Muscle of leg (tissue), 3 donors: ENCODE measurements at regions not wholly inside any gene's neighbourhood (a gene's known extent, or its start where the extent isn't known, plus 50 kb on each side); places are given as distances from the start of the nearest gene placed in this dataset.

Source experiments
- DNase-seq: peaks from one replicate; pipeline ENCODE4 v3.0.0; 2013
- H3K27ac ChIP-seq: one replicate; pipeline ENCODE4 v1.5.1; 2013; ENCODE audit warnings: mild to moderate bottlenecking, low read length, control low read depth
- H3K27me3 ChIP-seq: one replicate; pipeline ENCODE4 v1.6.1; 2013; ENCODE audit warnings: low read length; ENCODE audit not compliant: control insufficient read depth, insufficient read depth
- H3K36me3 ChIP-seq: one replicate; pipeline ENCODE4 v1.6.1; 2013; ENCODE audit warnings: low read length; ENCODE audit not compliant: control insufficient read depth, insufficient read depth
- H3K4me1 ChIP-seq: one replicate; pipeline ENCODE4 v1.6.1; 2013; ENCODE audit warnings: low read length; ENCODE audit not compliant: control insufficient read depth, insufficient read depth
- H3K4me3 ChIP-seq: one replicate; pipeline ENCODE4 v1.5.1; 2013; ENCODE audit warnings: low read length, control low read depth
- H3K9me3 ChIP-seq: replicated peaks from 2 replicates; pipeline ENCODE4 v1.6.1; 2013; ENCODE audit warnings: low read depth, low read length; ENCODE audit not compliant: control insufficient read depth
- WGBS: methylation state at CpG from one replicate; pipeline ENCODE4 v1.1.5; 2013; ENCODE audit warnings: missing lambda C conversion rate; ENCODE audit not compliant: insufficient coverage; 5-methylcytosine and 5-hydroxymethylcytosine counted together

GRCh38 chr6:112571488-112572270 lies 224.5 kb downstream of the RFPL4B start:
- peak overlapping the region; percentile 23 for H3K27ac ChIP-seq
- WGBS = no CpG with 5 or more reads among the region's 5 CpGs

GRCh38 chr6:112574190-112574589 lies 227.1 kb downstream of the RFPL4B start:
- H3K9me3 ChIP-seq = no peaks in the 10 kb centered on the region
- no peaks in the 10 kb centered on the region for H3K4me1 ChIP-seq
- H3K27ac ChIP-seq = no peak overlapping the region
- no peaks in the 10 kb centered on the region for H3K27me3 ChIP-seq
- no CpG with 5 or more reads among the region's 3 CpGs for WGBS
- no peaks in the 10 kb centered on the region for H3K36me3 ChIP-seq
- no peak for DNase-seq
- H3K4me3 ChIP-seq = no peak overlapping the region

More at GRCh38 chr6:112571488-112572270, 224.5 kb downstream of the RFPL4B start:
- Histone ChIP-seq H3K9me3 (no peaks in the 10 kb centered on the region), H3K4me3 (no peak overlapping the region), H3K36me3 (no peaks in the 10 kb centered on the region), H3K4me1 (no peaks in the 10 kb centered on the region), H3K27me3 (no peaks in the 10 kb centered on the region)
- peak; percentile 37 for DNase-seq

GRCh38 chr6:112575309-112575834 lies 228.2 kb downstream of the RFPL4B start:
- Histone ChIP-seq H3K36me3 (no peaks in the 10 kb centered on the region), H3K9me3 (no peaks in the 10 kb centered on the region), H3K27me3 (no peaks in the 10 kb centered on the region), H3K4me1 (no peaks in the 10 kb centered on the region), H3K27ac (no peak overlapping the region), H3K4me3 (no peak overlapping the region)
- DNase-seq = no peak
- 80% methylated on average over 1 of the region's 3 CpGs for WGBS

DNA sequence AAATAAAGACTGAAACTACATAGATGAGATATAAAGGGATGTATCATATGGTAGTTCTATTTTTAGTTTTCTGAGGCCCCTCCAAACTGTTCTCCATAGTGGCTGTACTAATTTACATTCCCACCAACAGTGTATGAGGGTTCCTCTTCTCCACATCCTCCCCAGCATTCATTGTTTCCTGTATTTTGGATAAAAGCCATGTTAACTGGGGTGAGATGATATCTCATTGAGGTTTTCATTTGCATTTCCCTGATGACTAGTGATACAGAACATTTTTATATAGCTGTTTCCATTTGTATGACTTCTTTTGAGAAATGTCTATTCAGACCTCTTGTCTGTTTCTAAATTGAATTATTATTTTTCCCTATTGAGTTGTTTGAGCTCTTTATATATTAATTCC lies 229.3 kb downstream of the RFPL4B start:
- no peak for DNase-seq
- Histone ChIP-seq H3K27ac (no peak overlapping the region), H3K27me3 (no peaks in the 10 kb centered on the region), H3K9me3 (no peaks in the 10 kb centered on the region), H3K4me3 (no peak overlapping the region), H3K4me1 (no peaks in the 10 kb centered on the region), H3K36me3 (no peaks in the 10 kb centered on the region)

- no peak overlapping the region for H3K4me3 ChIP-seq
- DNase-seq = peak; percentile 67
- no peaks in the 10 kb centered on the region for H3K4me1 ChIP-seq
- no peaks in the 10 kb centered on the region for H3K9me3 ChIP-seq
- no peaks in the 10 kb centered on the region for H3K36me3 ChIP-seq
- no CpG with 5 or more reads among the region's 1 CpG for WGBS
- H3K27ac ChIP-seq = no peak overlapping the region
- H3K27me3 ChIP-seq = no peaks in the 10 kb centered on the region
These were observed 232.5 kb downstream of the RFPL4B start for GRCh38 chr6:112579601-112580000.

DNA sequence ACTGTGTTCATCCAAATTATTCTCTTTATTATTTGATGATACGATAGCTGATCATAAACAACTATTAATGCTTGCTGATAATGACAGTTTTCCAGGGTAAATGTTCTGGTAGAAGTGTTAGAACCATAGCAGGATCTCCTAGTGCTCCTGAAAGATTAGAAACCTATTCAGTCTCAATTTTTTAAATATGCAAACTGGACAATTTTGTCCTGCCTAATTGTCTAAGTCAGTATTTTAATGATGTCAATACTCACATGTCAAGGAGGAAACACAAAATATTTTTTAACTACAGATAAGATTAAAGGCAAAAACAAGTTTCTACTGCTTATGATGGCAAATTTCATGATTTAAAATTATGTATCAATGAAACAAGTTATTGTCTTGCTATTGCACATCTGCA lies 233.9 kb downstream of the RFPL4B start:
- Histone ChIP-seq H3K36me3 (no peaks in the 10 kb centered on the region), H3K4me1 (no peaks in the 10 kb centered on the region), H3K4me3 (no peak overlapping the region), H3K27ac (no peak overlapping the region), H3K27me3 (no peaks in the 10 kb centered on the region), H3K9me3 (no peaks in the 10 kb centered on the region)
- WGBS = no CpG with 5 or more reads among the region's 1 CpG
- DNase-seq = no peak

GRCh38 chr6:112590326-112590725 lies 243.2 kb downstream of the RFPL4B start:
- WGBS = no CpG with 5 or more reads among the region's 3 CpGs
- no peak overlapping the region for H3K4me3 ChIP-seq
- DNase-seq = peak; percentile 73

GRCh38 chr6:112591329-112591728 lies 244.2 kb downstream of the RFPL4B start:
- Histone ChIP-seq H3K27me3 (no peaks in the 10 kb centered on the region), H3K9me3 (peaks cover 8% of the 10 kb centered on the region), H3K4me3 (no peak overlapping the region), H3K36me3 (no peaks in the 10 kb centered on the region), H3K4me1 (no peaks in the 10 kb centered on the region), H3K27ac (no peak overlapping the region)
- peak; percentile 76 for DNase-seq

More at GRCh38 chr6:112590326-112590725, 243.2 kb downstream of the RFPL4B start:
- no peaks in the 10 kb centered on the region for H3K27me3 ChIP-seq
- H3K27ac ChIP-seq = peak overlapping the region; percentile 15
- H3K4me1 ChIP-seq = no peaks in the 10 kb centered on the region
- H3K36me3 ChIP-seq = no peaks in the 10 kb centered on the region
- H3K9me3 ChIP-seq = peaks cover 8% of the 10 kb centered on the region

DNA sequence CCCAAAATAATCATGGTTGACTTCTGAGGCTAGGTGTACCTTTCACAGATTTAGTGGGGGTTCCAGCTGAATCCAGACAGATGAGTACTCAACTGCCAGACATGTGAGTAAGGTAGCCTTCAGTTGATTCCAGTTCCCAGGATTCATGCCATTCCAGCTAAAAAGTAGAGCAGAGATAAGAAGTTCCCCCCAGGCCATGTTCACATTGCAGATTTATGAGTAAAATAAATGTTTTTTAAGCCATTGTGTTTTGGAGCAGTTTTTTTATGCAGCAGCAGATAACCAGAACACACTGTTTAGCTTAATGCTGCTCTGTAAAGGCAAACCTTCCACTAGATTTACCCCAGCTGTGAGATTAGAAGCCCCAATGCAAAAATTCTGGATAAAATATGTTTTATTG lies 245.0 kb downstream of the RFPL4B start:
- no peak for DNase-seq
- Histone ChIP-seq H3K36me3 (no peaks in the 10 kb centered on the region), H3K9me3 (peaks cover 8% of the 10 kb centered on the region), H3K4me3 (no peak overlapping the region), H3K4me1 (no peaks in the 10 kb centered on the region), H3K27ac (no peak overlapping the region), H3K27me3 (no peaks in the 10 kb centered on the region)

DNA sequence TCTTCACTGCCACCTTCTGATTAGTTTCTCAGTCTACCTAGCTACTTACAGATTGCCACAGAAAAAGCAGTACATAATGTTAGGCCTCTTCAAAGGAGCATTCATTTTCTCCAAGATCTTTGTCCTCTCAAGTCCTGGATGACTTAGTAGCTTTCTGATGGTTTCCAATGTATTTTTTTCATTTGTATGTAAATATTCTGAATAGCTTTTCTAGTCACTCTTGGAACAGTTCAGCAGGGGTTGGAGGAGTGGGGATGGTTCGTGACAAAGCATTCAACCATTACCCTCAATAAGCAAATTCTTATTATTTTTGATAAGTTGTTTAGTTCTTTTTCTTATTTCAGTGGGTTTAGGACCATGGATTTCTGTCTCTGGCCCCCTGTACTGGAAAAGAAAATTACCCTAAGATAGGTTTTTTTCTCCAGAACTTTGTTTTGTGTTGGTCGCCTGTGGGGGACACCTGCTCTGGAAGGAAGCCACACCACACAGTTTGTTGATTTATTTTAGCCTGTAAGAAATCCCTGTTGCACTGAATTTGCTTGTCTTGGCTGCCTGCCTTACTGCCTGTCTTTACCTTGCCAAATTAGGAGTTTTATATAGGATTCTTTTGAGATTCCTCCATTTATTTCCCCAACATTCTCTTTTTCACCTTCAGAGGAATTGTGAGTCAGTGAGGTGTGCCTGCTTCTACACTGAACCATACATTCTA lies 247.9 kb downstream of the RFPL4B start:
- Histone ChIP-seq H3K4me1 (no peaks in the 10 kb centered on the region), H3K9me3 (peaks cover 8% of the 10 kb centered on the region), H3K27ac (no peak overlapping the region), H3K27me3 (no peaks in the 10 kb centered on the region), H3K36me3 (no peaks in the 10 kb centered on the region), H3K4me3 (no peak overlapping the region)
- DNase-seq = peak; percentile 79
- WGBS = no CpG with 5 or more reads among the region's 2 CpGs
